ENCODE measurements at regions not wholly inside any gene's neighbourhood (a gene's known extent, or its start where the extent isn't known, plus 50 kb on each side); places are given as distances from the start of the nearest gene placed in this dataset.

DNA sequence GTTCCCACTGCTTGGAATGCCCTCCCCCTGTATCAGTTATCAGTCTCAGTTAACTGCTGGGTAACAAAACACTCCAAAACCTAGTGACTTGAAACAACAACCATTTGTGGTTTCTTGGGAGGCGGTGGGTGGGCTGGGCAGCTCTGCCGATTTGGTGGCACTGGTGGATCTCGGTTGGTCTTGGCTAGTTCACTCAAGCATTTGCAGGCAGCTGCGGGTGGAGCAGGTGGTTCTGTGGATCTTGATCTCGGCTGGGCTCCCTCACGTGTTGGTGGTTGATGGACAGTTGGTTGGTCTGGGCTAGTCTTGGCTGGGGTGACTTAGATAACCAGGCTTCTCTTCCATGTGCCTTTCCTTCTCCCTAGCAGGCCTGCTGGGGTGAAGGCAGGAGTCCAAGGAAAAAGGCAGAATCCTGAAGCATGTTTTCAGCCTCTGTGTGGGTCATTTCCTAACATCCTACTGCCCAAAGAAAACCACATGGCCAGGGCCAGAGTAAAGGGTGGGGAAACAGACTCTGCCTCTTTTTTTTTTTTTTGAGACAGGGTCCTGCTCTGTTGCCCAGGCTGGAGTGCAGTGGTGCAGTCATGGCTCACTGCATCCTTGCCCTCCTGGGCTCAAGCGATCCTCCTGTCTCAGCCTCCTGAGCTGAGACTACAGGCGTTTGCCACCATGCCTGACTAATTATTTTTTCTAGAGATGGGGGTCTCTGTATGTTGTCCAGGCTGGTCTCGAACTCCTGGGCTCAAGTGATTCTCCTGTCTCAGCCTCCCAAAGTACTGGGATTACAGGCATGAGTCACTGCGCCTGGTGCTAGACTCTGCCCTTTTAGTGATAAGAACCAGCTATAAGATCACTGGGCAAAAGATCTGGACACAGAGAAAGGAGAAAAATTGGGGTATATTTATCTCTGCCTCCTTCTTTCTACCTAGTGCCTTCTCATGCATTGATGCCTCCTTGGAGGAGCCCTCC, 183.7 kb downstream of the RGS3 start:
- TF ChIP-seq, protein P1, sequence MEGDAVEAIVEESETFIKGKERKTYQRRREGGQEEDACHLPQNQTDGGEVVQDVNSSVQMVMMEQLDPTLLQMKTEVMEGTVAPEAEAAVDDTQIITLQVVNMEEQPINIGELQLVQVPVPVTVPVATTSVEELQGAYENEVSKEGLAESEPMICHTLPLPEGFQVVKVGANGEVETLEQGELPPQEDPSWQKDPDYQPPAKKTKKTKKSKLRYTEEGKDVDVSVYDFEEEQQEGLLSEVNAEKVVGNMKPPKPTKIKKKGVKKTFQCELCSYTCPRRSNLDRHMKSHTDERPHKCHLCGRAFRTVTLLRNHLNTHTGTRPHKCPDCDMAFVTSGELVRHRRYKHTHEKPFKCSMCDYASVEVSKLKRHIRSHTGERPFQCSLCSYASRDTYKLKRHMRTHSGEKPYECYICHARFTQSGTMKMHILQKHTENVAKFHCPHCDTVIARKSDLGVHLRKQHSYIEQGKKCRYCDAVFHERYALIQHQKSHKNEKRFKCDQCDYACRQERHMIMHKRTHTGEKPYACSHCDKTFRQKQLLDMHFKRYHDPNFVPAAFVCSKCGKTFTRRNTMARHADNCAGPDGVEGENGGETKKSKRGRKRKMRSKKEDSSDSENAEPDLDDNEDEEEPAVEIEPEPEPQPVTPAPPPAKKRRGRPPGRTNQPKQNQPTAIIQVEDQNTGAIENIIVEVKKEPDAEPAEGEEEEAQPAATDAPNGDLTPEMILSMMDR (conservative IDR thresholded peaks at IDR 0.05; ENCODE audit: low read length), result no peak
- no peak for TF ChIP-seq EZH2phosphoT487 (IDR thresholded peaks at IDR 0.05; ENCODE audit: borderline replicate concordance, low read depth, low read length)
